ENCODE measurements at regions not wholly inside any gene's neighbourhood (a gene's known extent, or its start where the extent isn't known, plus 50 kb on each side); places are given as distances from the start of the nearest gene placed in this dataset.
A peak's percentile ranks its signal among the peaks of the same experiment; 100 is the strongest.

DNA sequence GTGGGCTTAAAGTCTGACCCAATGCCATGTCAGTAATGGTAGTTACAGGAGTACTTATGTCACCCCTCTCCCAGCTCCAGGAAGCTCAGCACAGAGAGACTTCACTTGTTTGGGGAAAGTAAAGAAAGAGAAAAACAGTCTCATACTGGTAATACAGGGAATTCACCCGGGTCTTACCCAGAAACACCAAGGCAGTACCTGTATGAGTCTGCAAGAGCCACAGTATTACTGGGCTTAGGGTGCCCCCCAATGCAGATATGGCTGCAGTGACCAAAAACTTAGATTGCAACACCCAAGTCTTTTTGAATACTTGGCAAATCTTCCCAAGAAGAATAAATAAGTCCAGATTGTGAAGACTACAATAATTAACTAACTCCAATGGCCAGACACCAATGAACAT is 622.1 kb downstream of the IGSF11 start:
- H2BK5ac ChIP-seq (ENCODE audit: low read depth, low read length, poor library complexity, severe bottlenecking): no peak overlapping the region
- H3K79me1 ChIP-seq (replicated peaks; ENCODE audit: low read length, poor library complexity, severe bottlenecking): no peaks in the 10 kb centered on the region
- no peak overlapping the region for H3K18ac ChIP-seq (ENCODE audit: low read depth in 1 of 2, low read length in 2 of 2)
- H3K27ac ChIP-seq (ENCODE audit: low read length, poor library complexity, severe bottlenecking): no peak overlapping the region
- H4K8ac ChIP-seq (ENCODE audit: low read length): no peak overlapping the region
- H3K9ac ChIP-seq (ENCODE audit: low read length): no peak overlapping the region
- H2BK12ac ChIP-seq (ENCODE audit: low read length in 2 of 2): no peak overlapping the region
- H2BK15ac ChIP-seq (ENCODE audit: low read depth, poor library complexity, severe bottlenecking): peak overlapping the region; percentile 52
- no peak overlapping the region for H3K4me3 ChIP-seq (ENCODE audit: insufficient read depth in 1 of 2, low read depth in 1 of 2, low read length in 2 of 2)
- no peak overlapping the region for H3K14ac ChIP-seq (ENCODE audit: low read length in 2 of 2)
- H2AK5ac ChIP-seq (ENCODE audit: low read length, severe bottlenecking): no peak overlapping the region
- 93% methylated on average over 1 of the region's 1 CpG for WGBS
- H3K27me3 ChIP-seq (ENCODE audit: control insufficient read depth in 1 of 2, insufficient read depth in 1 of 2, low read length in 2 of 2): no peaks in the 10 kb centered on the region
- no peak overlapping the region for H4K91ac ChIP-seq (ENCODE audit: low read length)
- no peak overlapping the region for H3K4me2 ChIP-seq (ENCODE audit: low read length, poor library complexity, severe bottlenecking)
- H3K36me3 ChIP-seq (ENCODE audit: control insufficient read depth in 1 of 2, insufficient read depth in 2 of 2, low read depth in 1 of 2, low read length in 2 of 2): no peaks in the 10 kb centered on the region
- no peak overlapping the region for H2AFZ ChIP-seq (ENCODE audit: low read depth, low read length)
- DNase-seq: no peak
- H2BK120ac ChIP-seq (ENCODE audit: low read depth, low read length): no peak overlapping the region
- no peaks in the 10 kb centered on the region for H3K4me1 ChIP-seq (ENCODE audit: control insufficient read depth, insufficient read depth, low read depth, low read length)
- H3K9me3 ChIP-seq (ENCODE audit: control insufficient read depth, low read length): no peaks in the 10 kb centered on the region
- H3K4ac ChIP-seq (ENCODE audit: low read depth in 1 of 2, low read length in 2 of 2): no peak overlapping the region
- H3K23ac ChIP-seq (ENCODE audit: low read length in 2 of 2): no peak overlapping the region

DNA sequence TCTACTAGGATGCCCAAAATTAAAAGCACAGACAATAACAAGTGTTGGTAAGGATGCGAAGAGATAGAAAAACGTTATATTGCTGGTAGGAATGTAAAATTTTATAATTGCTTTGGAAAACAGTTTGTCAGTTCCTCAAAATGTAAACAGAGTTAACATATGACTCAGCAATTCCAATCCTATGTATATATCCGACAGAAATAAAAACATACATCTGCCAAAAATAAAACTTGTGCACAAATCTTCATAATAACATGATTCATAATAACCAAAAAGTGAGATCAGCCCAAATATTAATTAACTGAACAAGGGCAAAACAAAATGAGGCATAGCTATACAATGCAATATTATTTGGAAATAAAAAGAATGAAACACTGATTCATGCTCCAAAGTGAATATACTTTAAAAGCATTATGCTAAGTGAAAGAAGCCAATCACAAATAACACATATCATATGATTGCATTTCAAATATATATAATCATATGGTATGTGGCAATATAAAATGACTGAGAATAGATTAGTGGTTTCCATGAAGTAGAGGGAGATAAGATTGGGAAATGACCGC is 609.3 kb downstream of the IGSF11 start:
- H3K27ac ChIP-seq (ENCODE audit: low read length, poor library complexity, severe bottlenecking): no peak overlapping the region
- no peak overlapping the region for H3K18ac ChIP-seq (ENCODE audit: low read depth in 1 of 2, low read length in 2 of 2)
- no peaks in the 10 kb centered on the region for H3K36me3 ChIP-seq (ENCODE audit: control insufficient read depth in 1 of 2, insufficient read depth in 2 of 2, low read depth in 1 of 2, low read length in 2 of 2)
- peaks cover 11% of the 10 kb centered on the region for H3K9me3 ChIP-seq (ENCODE audit: control insufficient read depth, low read length)
- H2AK5ac ChIP-seq (ENCODE audit: low read length, severe bottlenecking): no peak overlapping the region
- no peak overlapping the region for H2BK5ac ChIP-seq (ENCODE audit: low read depth, low read length, poor library complexity, severe bottlenecking)
- H3K14ac ChIP-seq (ENCODE audit: low read length in 2 of 2): no peak overlapping the region
- H2AFZ ChIP-seq (ENCODE audit: low read depth, low read length): no peak overlapping the region
- H3K27me3 ChIP-seq (ENCODE audit: control insufficient read depth in 1 of 2, insufficient read depth in 1 of 2, low read length in 2 of 2): no peaks in the 10 kb centered on the region
- no peak overlapping the region for H2BK12ac ChIP-seq (ENCODE audit: low read length in 2 of 2)
- H2BK120ac ChIP-seq (ENCODE audit: low read depth, low read length): no peak overlapping the region
- 16% methylated on average over 2 of the region's 4 CpGs for WGBS
- no peak overlapping the region for H3K4me3 ChIP-seq (ENCODE audit: insufficient read depth in 1 of 2, low read depth in 1 of 2, low read length in 2 of 2)
- peak; percentile 33 for DNase-seq
- H3K23ac ChIP-seq (ENCODE audit: low read length in 2 of 2): no peak overlapping the region
- H2BK15ac ChIP-seq (ENCODE audit: low read depth, poor library complexity, severe bottlenecking): no peak overlapping the region
- no peak overlapping the region for H3K9ac ChIP-seq (ENCODE audit: low read length)
- no peaks in the 10 kb centered on the region for H3K79me1 ChIP-seq (replicated peaks; ENCODE audit: low read length, poor library complexity, severe bottlenecking)
- no peaks in the 10 kb centered on the region for H3K4me1 ChIP-seq (ENCODE audit: control insufficient read depth, insufficient read depth, low read depth, low read length)
- no peak overlapping the region for H3K4ac ChIP-seq (ENCODE audit: low read depth in 1 of 2, low read length in 2 of 2)
- no peak overlapping the region for H3K4me2 ChIP-seq (ENCODE audit: low read length, poor library complexity, severe bottlenecking)
- H4K91ac ChIP-seq (ENCODE audit: low read length): no peak overlapping the region
- no peak overlapping the region for H4K8ac ChIP-seq (ENCODE audit: low read length)

- H3K4me3 ChIP-seq (ENCODE audit: insufficient read depth in 1 of 2, low read depth in 1 of 2, low read length in 2 of 2): no peak overlapping the region
- no peak overlapping the region for H3K14ac ChIP-seq (ENCODE audit: low read length in 2 of 2)
- no peaks in the 10 kb centered on the region for H3K27me3 ChIP-seq (ENCODE audit: control insufficient read depth in 1 of 2, insufficient read depth in 1 of 2, low read length in 2 of 2)
- no peaks in the 10 kb centered on the region for H3K36me3 ChIP-seq (ENCODE audit: control insufficient read depth in 1 of 2, insufficient read depth in 2 of 2, low read depth in 1 of 2, low read length in 2 of 2)
- DNase-seq: no peak
- H2BK15ac ChIP-seq (ENCODE audit: low read depth, poor library complexity, severe bottlenecking): no peak overlapping the region
- no peak overlapping the region for H2BK120ac ChIP-seq (ENCODE audit: low read depth, low read length)
- no peaks in the 10 kb centered on the region for H3K9me3 ChIP-seq (ENCODE audit: control insufficient read depth, low read length)
- H3K18ac ChIP-seq (ENCODE audit: low read depth in 1 of 2, low read length in 2 of 2): no peak overlapping the region
- no peak overlapping the region for H4K8ac ChIP-seq (ENCODE audit: low read length)
- no peak overlapping the region for H3K9ac ChIP-seq (ENCODE audit: low read length)
- no peak overlapping the region for H3K27ac ChIP-seq (ENCODE audit: low read length, poor library complexity, severe bottlenecking)
- no peaks in the 10 kb centered on the region for H3K79me1 ChIP-seq (replicated peaks; ENCODE audit: low read length, poor library complexity, severe bottlenecking)
- no peak overlapping the region for H2BK12ac ChIP-seq (ENCODE audit: low read length in 2 of 2)
- H2BK5ac ChIP-seq (ENCODE audit: low read depth, low read length, poor library complexity, severe bottlenecking): no peak overlapping the region
- no peaks in the 10 kb centered on the region for H3K4me1 ChIP-seq (ENCODE audit: control insufficient read depth, insufficient read depth, low read depth, low read length)
- H2AK5ac ChIP-seq (ENCODE audit: low read length, severe bottlenecking): no peak overlapping the region
- WGBS: 100% methylated on average over 2 of the region's 2 CpGs
- no peak overlapping the region for H3K23ac ChIP-seq (ENCODE audit: low read length in 2 of 2)
- no peak overlapping the region for H2AFZ ChIP-seq (ENCODE audit: low read depth, low read length)
- H3K4ac ChIP-seq (ENCODE audit: low read depth in 1 of 2, low read length in 2 of 2): no peak overlapping the region
- no peak overlapping the region for H4K91ac ChIP-seq (ENCODE audit: low read length)
- no peak overlapping the region for H3K4me2 ChIP-seq (ENCODE audit: low read length, poor library complexity, severe bottlenecking)
Measured at GRCh38 chr3:118433825-118434224, 600.8 kb downstream of the IGSF11 start.

GRCh38 chr3:118435851-118436350 is 598.7 kb downstream of the IGSF11 start:
- Histone ChIP-seq H2AK5ac (ENCODE audit: low read length, severe bottlenecking) (no peak overlapping the region), H2BK120ac (ENCODE audit: low read depth, low read length) (no peak overlapping the region), H2AFZ (ENCODE audit: low read depth, low read length) (no peak overlapping the region), H3K27me3 (ENCODE audit: control insufficient read depth in 1 of 2, insufficient read depth in 1 of 2, low read length in 2 of 2) (no peaks in the 10 kb centered on the region), H3K27ac (ENCODE audit: low read length, poor library complexity, severe bottlenecking) (no peak overlapping the region), H3K4me1 (ENCODE audit: control insufficient read depth, insufficient read depth, low read depth, low read length) (no peaks in the 10 kb centered on the region), H3K9ac (ENCODE audit: low read length) (no peak overlapping the region), H3K14ac (ENCODE audit: low read length in 2 of 2) (no peak overlapping the region), H2BK15ac (ENCODE audit: low read depth, poor library complexity, severe bottlenecking) (no peak overlapping the region), H3K9me3 (ENCODE audit: control insufficient read depth, low read length) (no peaks in the 10 kb centered on the region), H2BK5ac (ENCODE audit: low read depth, low read length, poor library complexity, severe bottlenecking) (no peak overlapping the region), H3K4me3 (ENCODE audit: insufficient read depth in 1 of 2, low read depth in 1 of 2, low read length in 2 of 2) (no peak overlapping the region), H3K18ac (ENCODE audit: low read depth in 1 of 2, low read length in 2 of 2) (no peak overlapping the region), H4K91ac (ENCODE audit: low read length) (no peak overlapping the region), H3K36me3 (ENCODE audit: control insufficient read depth in 1 of 2, insufficient read depth in 2 of 2, low read depth in 1 of 2, low read length in 2 of 2) (no peaks in the 10 kb centered on the region), H2BK12ac (ENCODE audit: low read length in 2 of 2) (no peak overlapping the region), H3K4me2 (ENCODE audit: low read length, poor library complexity, severe bottlenecking) (no peak overlapping the region), H3K4ac (ENCODE audit: low read depth in 1 of 2, low read length in 2 of 2) (no peak overlapping the region), H4K8ac (ENCODE audit: low read length) (no peak overlapping the region), H3K79me1 (replicated peaks; ENCODE audit: low read length, poor library complexity, severe bottlenecking) (no peaks in the 10 kb centered on the region), H3K23ac (ENCODE audit: low read length in 2 of 2) (no peak overlapping the region)
- no peak for DNase-seq
- WGBS: 73% methylated on average over 1 of the region's 1 CpG

Data from mesenchymal stem cell (in vitro differentiated cells and primary cell).